H1 (cell line): ENCODE measurements at regions not wholly inside any gene's neighbourhood (a gene's known extent, or its start where the extent isn't known, plus 50 kb on each side); places are given as distances from the start of the nearest gene placed in this dataset.

Source experiments
- ASH2L ChIP-seq: fragments of 200-600, 300-600 bp; sonication (generic); IDR thresholded peaks from one replicate; pipeline ENCODE4 v1.7.1; 2017; ENCODE audit warnings: low read length
- CHD1 ChIP-seq: IDR thresholded peaks from 2 replicates; pipeline ENCODE4 v1.6.1; 2012; ENCODE audit warnings: low read depth, low read length, improper control_type of control experiment
- EZH2 ChIP-seq: fragments of 200-600 bp; sonication (generic); IDR thresholded peaks from 2 replicates; pipeline ENCODE4 v1.7.1; 2012; ENCODE audit warnings: low read depth, mild to moderate bottlenecking, moderate library complexity, low read length, inconsistent platforms; ENCODE audit not compliant: severe bottlenecking
- KDM5A ChIP-seq: fragments of 200-600 bp; IDR thresholded peaks from 2 replicates; pipeline ENCODE4 v1.7.1; 2012; ENCODE audit warnings: mild to moderate bottlenecking, low read length, inconsistent platforms, mixed read lengths
- PHF8 ChIP-seq: fragments of 200-600 bp; sonication (generic); conservative IDR thresholded peaks from 2 replicates; pipeline ENCODE4 v1.7.1; 2012; ENCODE audit warnings: low read depth, mild to moderate bottlenecking, inconsistent platforms, low read length, moderate library complexity
- POLR2A ChIP-seq, 2 experiments: IDR thresholded peaks; 1 replicate in 1 of 2; 2 replicates in 1 of 2; pipeline ENCODE4 v1.6.1; 2011; ENCODE audit warnings: low read depth in 2 of 2, low read length in 2 of 2, mild to moderate bottlenecking in 2 of 2; ENCODE audit errors: control extremely low read depth in 1 of 2
- SRF ChIP-seq: IDR thresholded peaks from 2 replicates; pipeline ENCODE4 v1.6.1; 2011; ENCODE audit warnings: mild to moderate bottlenecking, low read depth, low read length, moderate library complexity
- SUZ12 ChIP-seq: fragments of 200-600 bp; sonication (generic); IDR thresholded peaks from 2 replicates; pipeline ENCODE4 v1.6.1; 2012; ENCODE audit warnings: mild to moderate bottlenecking, inconsistent platforms, low read length, moderate library complexity, mixed read lengths
- TBP ChIP-seq: IDR thresholded peaks from 2 replicates; pipeline ENCODE4 v1.6.1; 2011; ENCODE audit warnings: low read depth, low read length, improper control_type of control experiment
- TEAD4 ChIP-seq: IDR thresholded peaks from 2 replicates; pipeline ENCODE4 v1.6.1; 2012; ENCODE audit warnings: low read depth, low read length, inconsistent platforms, mixed read lengths
- TF ChIP-seq, protein P1 (sequence below): fragments of 300-600 bp; sonication (generic); IDR thresholded peaks from 2 replicates; pipeline ENCODE4 v1.7.1; 2012; ENCODE audit warnings: low read length, moderate library complexity, mild to moderate bottlenecking, inconsistent platforms; ENCODE audit not compliant: insufficient replicate concordance

DNA sequence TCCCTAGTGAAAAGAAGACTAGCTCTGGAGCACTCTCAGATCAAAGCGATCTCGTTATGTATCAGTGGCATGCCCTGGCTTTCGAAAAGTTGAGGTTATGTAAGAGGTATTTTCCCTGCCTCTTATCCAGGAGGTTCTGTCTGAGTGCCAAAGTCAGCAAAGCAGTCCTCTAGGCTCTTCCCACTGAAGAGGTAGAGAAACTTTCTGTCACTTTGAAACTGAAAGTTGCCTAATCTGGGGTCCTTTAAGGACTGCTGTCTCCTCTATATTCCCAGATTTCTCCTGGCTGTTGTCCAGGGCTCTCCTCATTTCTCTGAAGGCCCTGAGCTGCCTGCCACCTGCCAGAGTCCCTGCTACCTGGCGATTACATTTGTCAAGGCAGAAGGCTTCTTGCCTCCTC is 96.3 kb downstream of the B3GNT2 start (continued):
- TF ChIP-seq, protein P1, sequence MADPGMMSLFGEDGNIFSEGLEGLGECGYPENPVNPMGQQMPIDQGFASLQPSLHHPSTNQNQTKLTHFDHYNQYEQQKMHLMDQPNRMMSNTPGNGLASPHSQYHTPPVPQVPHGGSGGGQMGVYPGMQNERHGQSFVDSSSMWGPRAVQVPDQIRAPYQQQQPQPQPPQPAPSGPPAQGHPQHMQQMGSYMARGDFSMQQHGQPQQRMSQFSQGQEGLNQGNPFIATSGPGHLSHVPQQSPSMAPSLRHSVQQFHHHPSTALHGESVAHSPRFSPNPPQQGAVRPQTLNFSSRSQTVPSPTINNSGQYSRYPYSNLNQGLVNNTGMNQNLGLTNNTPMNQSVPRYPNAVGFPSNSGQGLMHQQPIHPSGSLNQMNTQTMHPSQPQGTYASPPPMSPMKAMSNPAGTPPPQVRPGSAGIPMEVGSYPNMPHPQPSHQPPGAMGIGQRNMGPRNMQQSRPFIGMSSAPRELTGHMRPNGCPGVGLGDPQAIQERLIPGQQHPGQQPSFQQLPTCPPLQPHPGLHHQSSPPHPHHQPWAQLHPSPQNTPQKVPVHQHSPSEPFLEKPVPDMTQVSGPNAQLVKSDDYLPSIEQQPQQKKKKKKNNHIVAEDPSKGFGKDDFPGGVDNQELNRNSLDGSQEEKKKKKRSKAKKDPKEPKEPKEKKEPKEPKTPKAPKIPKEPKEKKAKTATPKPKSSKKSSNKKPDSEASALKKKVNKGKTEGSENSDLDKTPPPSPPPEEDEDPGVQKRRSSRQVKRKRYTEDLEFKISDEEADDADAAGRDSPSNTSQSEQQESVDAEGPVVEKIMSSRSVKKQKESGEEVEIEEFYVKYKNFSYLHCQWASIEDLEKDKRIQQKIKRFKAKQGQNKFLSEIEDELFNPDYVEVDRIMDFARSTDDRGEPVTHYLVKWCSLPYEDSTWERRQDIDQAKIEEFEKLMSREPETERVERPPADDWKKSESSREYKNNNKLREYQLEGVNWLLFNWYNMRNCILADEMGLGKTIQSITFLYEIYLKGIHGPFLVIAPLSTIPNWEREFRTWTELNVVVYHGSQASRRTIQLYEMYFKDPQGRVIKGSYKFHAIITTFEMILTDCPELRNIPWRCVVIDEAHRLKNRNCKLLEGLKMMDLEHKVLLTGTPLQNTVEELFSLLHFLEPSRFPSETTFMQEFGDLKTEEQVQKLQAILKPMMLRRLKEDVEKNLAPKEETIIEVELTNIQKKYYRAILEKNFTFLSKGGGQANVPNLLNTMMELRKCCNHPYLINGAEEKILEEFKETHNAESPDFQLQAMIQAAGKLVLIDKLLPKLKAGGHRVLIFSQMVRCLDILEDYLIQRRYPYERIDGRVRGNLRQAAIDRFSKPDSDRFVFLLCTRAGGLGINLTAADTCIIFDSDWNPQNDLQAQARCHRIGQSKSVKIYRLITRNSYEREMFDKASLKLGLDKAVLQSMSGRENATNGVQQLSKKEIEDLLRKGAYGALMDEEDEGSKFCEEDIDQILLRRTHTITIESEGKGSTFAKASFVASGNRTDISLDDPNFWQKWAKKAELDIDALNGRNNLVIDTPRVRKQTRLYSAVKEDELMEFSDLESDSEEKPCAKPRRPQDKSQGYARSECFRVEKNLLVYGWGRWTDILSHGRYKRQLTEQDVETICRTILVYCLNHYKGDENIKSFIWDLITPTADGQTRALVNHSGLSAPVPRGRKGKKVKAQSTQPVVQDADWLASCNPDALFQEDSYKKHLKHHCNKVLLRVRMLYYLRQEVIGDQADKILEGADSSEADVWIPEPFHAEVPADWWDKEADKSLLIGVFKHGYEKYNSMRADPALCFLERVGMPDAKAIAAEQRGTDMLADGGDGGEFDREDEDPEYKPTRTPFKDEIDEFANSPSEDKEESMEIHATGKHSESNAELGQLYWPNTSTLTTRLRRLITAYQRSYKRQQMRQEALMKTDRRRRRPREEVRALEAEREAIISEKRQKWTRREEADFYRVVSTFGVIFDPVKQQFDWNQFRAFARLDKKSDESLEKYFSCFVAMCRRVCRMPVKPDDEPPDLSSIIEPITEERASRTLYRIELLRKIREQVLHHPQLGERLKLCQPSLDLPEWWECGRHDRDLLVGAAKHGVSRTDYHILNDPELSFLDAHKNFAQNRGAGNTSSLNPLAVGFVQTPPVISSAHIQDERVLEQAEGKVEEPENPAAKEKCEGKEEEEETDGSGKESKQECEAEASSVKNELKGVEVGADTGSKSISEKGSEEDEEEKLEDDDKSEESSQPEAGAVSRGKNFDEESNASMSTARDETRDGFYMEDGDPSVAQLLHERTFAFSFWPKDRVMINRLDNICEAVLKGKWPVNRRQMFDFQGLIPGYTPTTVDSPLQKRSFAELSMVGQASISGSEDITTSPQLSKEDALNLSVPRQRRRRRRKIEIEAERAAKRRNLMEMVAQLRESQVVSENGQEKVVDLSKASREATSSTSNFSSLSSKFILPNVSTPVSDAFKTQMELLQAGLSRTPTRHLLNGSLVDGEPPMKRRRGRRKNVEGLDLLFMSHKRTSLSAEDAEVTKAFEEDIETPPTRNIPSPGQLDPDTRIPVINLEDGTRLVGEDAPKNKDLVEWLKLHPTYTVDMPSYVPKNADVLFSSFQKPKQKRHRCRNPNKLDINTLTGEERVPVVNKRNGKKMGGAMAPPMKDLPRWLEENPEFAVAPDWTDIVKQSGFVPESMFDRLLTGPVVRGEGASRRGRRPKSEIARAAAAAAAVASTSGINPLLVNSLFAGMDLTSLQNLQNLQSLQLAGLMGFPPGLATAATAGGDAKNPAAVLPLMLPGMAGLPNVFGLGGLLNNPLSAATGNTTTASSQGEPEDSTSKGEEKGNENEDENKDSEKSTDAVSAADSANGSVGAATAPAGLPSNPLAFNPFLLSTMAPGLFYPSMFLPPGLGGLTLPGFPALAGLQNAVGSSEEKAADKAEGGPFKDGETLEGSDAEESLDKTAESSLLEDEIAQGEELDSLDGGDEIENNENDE: no peak
- TF ChIP-seq POLR2A (IDR thresholded peaks at IDR 0.05; ENCODE audit: control extremely low read depth in 1 of 2, low read depth in 2 of 2, low read length in 2 of 2) (no peak), PHF8 (no peak), TEAD4 (no peak), ASH2L (no peak), SUZ12 (no peak), KDM5A (no peak), CHD1 (no peak), SRF (no peak), TBP (no peak), EZH2 (no peak)
